AG09319 (cell line): ENCODE measurements at regions not wholly inside any gene's neighbourhood (a gene's known extent, or its start where the extent isn't known, plus 50 kb on each side); places are given as distances from the start of the nearest gene placed in this dataset.

Source experiments
- DNase-seq: peaks from one replicate; pipeline ENCODE4 v3.0.0-alpha.2; 2010; ENCODE audit warnings: low read depth; ENCODE audit errors: extremely low read depth
- TF ChIP-seq, protein P1 (sequence below): IDR thresholded peaks from 2 replicates; pipeline ENCODE4 v1.5.1; 2011; ENCODE audit warnings: low read depth, mild to moderate bottlenecking, inconsistent platforms, low read length, moderate library complexity

DNA sequence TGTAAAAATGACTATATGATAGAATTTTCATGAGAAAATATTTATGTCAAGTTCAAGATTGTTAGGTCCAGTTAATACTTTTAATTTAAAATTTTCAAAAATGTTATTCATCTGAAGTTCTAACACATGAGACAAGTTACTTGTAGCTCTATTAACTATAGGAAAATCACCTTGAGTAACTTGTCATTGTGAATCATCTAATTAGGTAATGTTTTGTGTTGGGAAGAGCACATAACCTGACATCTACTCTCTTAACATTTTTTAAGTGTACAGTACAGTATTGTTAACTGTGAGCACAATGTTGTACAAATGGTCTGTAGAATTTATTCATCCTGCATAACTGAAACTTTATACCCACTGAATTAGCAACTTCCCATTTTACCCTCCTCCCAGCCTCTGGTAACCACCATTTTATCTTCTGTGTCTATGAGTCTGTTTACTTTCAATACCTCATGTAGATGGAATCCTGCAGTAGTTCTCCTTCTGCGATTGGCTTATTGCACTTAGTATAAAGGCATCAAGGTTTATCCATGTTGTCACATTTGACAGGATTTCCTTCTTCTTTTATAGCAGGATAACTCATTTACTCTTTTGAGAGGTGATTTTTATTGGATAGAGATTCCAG, 54.6 kb downstream of the ARL4A start:
- no peak for DNase-seq
- TF ChIP-seq, protein P1, sequence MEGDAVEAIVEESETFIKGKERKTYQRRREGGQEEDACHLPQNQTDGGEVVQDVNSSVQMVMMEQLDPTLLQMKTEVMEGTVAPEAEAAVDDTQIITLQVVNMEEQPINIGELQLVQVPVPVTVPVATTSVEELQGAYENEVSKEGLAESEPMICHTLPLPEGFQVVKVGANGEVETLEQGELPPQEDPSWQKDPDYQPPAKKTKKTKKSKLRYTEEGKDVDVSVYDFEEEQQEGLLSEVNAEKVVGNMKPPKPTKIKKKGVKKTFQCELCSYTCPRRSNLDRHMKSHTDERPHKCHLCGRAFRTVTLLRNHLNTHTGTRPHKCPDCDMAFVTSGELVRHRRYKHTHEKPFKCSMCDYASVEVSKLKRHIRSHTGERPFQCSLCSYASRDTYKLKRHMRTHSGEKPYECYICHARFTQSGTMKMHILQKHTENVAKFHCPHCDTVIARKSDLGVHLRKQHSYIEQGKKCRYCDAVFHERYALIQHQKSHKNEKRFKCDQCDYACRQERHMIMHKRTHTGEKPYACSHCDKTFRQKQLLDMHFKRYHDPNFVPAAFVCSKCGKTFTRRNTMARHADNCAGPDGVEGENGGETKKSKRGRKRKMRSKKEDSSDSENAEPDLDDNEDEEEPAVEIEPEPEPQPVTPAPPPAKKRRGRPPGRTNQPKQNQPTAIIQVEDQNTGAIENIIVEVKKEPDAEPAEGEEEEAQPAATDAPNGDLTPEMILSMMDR: no peak

DNA sequence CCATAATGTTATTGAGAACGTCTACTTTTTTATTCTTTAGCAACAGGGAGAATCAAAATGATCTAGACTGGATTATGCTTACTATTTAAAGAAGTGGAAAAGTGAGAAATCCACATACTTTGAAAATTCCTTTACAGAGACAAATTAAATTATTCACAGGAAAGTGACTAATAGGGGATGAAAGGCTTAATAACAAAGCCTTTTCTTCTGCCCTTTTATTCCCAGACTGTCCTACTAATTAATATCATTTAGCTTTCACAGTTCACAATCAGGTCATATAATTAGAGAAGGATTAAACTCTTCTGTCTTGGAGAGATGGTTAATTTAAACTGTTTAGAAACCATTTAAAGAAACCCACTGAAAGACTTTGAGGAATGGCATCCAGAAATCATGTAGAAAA, 58.8 kb downstream of the ARL4A start:
- TF ChIP-seq, protein P1: no peak

DNA sequence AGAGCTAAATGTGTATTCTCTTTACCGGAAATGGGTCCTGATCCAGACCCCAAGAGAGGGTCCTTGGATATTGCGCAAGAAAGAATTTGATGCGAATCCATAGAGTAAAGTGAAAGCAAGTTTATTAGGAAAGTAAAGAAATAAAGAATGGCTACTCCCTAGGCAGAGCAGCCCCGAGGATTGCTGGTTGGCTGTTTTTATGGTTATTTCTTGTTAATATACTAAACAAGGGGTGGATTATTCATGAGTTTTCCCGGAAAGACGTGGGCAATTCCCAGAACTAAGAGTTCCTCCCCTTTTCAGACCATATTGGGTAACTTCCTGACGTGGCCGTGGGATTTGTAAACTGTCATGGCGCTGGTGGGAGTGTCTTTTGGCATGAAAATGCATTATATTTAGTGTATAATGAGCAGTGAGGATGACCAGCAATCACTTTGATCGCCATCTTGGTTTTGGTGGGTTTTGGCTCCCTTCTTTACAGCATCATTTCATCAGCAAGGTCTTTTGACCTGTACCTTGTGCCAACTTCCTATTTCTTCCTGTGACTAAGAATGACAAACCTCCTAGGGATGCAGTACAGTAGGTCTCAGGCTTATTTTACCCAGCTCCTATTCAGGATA, 60.4 kb downstream of the ARL4A start:
- TF ChIP-seq, protein P1: no peak
- DNase-seq: no peak

More for the DNA sequence above, 58.8 kb downstream of the ARL4A start:
- DNase-seq: no peak

DNA sequence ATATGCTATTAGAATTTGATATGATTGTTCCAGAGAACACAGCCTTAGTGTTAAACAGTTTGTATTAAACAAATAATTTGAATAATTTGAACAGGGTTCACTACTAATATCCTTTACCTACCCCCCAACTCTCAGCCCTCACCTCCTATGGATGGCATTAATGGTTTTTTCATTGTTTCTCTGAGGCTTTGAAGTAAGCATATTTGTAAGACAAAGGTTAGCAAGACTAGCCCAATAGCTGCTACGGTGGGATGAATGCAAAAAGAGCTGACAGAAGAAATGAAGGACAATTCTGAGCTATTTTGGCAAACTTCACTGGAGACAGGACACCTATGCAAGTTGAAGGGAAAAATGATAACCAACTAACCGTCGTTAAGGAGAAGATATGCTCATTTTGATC, 61.6 kb downstream of the ARL4A start:
- TF ChIP-seq, protein P1: no peak
- no peak for DNase-seq

DNA sequence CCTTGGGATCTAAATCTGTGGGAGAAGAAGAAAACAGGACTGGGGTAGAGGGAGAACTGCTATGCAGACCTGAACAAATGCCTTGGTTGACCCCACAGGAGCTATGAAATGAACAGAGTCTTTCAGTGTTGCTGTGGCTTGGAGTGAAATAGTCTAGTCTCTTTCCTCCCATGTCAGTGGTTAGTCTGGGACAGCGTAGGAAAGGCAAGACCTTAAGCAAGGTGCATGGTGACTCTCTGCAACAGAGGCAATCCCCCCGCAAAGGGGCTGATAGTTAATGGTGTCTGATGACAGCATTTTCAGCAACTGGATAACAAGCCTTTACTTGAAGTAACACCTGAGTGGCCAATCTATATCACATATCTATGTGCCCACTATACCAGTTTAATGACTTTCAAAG, 62.3 kb downstream of the ARL4A start:
- TF ChIP-seq, protein P1: no peak
- no peak for DNase-seq

DNA sequence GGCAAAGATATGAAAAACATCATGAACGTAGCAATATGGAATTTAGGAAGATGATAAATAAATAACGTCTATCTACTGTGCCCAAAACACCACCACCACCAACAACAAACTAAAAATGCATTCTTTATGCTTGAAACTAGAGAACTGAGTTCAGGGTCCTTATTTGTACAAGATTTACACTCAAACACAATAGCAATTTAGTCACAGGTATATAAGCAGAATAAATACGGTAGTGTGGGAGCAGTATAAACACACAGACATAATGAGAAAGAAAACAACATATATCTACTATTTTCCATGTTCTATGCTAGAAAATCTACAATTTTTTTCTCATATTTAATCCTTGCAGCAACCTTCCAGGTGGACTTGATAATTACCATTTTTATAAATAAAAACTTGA, 64.3 kb downstream of the ARL4A start:
- no peak for DNase-seq
- TF ChIP-seq, protein P1: no peak

DNA sequence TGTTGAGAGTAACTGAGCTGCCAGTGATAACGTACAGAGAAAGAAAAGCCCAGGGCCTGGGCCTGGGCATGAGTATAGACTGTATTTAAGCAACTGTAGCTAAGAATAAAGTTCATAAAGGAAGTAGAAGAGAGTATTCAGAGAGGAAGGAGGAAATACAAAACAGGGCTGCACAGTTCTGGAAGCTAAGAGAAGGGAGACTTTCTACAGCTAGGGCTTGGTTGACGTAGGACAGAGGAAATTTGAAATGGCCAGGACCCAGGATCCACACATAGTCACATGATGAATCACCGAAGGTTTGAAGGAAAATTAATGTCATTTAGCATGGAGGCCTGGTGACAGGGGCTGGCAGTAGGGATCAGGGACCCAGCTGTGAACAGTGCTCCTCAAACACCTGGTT, 66.7 kb downstream of the ARL4A start:
- no peak for DNase-seq
- TF ChIP-seq, protein P1: no peak
